KG1 (cell line): ENCODE measurements at regions not wholly inside any gene's neighbourhood (a gene's known extent, or its start where the extent isn't known, plus 50 kb on each side); places are given as distances from the start of the nearest gene placed in this dataset.
"Not testable (repeated sequence)": the region's sequence is repeated elsewhere in the genome, so short reads cannot be mapped to it uniquely, and the experiment has no call there.

Experiments used
- DNase-seq: peaks from one replicate; lab custom pipeline; 2025; lab: John Stamatoyannopoulos, UW

- no peak for DNase-seq
Observed at GRCh38 chr20:26216025-26216424, 519.4 kb upstream of the ZNF337 start.

DNA sequence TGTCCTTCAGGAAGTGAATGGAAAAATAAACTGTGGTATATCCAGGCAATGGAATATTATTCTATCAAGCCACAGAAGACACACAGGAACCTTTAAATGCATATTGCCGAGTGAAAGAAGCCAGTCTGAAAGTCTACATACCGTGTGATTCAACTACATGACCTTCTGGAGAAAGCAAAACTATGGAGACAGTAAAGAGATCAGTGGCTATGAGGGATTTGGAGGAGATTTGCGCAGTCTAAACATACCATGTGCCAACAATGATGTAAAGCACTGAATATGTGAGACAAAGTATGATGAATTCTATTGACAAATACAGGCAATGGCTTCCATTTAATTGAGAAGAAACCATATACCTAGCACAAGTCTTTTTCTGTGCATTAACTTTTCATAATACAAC, 518.3 kb upstream of the ZNF337 start:
- no peak for DNase-seq

GRCh38 chr20:26209171-26209941, 512.7 kb upstream of the ZNF337 start:
- no peak for DNase-seq

DNA sequence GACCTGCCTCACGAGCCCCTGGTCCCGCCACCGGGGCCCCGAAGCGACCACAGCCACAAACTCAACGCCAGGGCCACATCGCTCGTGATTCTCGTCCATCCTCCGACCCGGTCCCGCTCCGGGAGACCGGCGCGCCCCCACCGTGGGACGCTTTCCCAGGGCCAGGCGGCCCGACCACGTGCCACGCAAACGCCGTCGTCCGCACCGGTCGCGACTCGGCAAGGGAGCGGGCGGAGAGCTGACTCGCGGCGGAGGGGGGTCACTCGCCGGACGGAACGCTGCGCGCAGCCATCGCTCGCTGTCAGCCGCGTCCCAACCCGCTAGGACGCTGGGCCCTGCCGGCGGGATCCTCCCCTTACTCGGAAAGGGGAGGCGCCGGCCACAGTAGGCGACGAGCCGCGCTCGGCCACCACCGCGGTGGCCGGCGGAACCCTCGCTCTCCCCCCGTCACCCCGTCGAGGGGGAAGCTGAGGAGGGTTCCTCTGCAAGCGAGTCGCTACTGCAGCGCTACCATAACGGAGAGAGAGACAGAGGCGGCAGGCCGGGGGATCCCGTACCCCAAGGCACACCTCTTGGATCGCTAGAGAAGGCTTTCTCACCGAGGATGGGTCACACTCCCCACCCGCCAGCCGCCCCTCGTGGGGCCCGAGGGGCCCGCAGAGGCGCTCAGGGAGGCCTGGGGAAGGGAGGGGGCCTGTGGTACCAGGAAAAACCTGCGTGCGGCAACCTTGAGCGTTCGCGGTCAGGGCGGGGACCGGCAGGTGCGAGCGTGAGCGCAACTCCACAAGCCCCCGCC, 511.8 kb upstream of the ZNF337 start:
- DNase-seq, result no peak

DNA sequence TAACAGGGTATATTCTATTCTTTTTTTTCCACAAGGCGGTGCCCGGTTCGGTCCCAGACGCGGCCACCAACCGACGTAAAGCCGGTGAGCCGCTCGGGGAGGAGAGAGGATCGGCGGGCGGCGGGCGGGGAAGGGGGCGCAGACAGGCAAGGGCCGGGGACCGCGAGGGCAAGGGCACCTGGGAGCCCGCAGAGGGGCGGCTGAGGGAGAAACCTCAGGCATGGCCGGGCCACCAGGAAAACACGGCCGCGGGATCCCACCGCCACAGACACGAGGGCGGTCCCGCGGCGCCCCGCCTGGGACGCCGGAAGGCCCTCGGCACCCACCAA, 511.3 kb upstream of the ZNF337 start:
- not testable (repeated sequence) for DNase-seq

GRCh38 chr20:26207237-26207966, 510.7 kb upstream of the ZNF337 start:
- DNase-seq, result no peak

DNA sequence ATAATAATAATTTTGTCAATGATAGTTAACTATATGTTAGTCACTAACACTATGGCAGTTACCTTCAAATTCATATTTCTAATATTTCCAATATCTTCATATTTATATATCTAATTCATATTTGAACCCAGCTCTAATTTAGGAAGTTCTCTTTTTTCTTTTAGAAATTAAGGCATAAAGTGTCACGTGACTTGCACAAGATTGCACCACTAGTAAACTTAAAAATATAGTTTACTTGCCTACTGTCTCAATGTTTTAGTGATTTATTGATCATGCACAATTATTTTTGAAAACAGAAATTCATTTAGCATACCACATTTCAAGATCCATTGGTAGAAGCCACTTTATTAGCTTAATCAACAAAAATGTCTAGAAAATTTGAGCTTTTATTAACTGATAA, 508.7 kb upstream of the ZNF337 start:
- DNase-seq, result no peak

GRCh38 chr20:26201026-26201425, 504.4 kb upstream of the ZNF337 start:
- DNase-seq, result not testable (repeated sequence)

DNA sequence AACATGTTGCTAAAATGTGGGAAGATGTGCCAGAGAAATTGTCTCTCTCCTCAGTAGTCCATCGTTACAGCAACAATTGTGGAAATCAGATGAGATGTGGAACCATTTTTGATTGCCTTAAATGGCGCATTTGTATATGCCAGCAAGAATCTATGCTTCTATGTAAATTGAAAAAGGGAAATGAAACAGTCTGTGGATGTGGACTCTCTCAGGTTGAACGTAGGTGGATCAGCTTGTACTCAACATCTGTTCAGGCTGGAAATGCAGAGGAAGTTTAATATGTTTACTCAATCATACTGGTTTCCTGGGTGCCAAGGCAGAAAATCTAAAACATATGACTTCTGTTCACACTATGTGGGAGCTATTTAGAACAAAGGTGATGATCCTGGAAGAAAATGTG, 490.7 kb upstream of the ZNF337 start:
- DNase-seq, result not testable (repeated sequence)

GRCh38 chr20:26183720-26184119, 487.1 kb upstream of the ZNF337 start:
- not testable (repeated sequence) for DNase-seq

DNA sequence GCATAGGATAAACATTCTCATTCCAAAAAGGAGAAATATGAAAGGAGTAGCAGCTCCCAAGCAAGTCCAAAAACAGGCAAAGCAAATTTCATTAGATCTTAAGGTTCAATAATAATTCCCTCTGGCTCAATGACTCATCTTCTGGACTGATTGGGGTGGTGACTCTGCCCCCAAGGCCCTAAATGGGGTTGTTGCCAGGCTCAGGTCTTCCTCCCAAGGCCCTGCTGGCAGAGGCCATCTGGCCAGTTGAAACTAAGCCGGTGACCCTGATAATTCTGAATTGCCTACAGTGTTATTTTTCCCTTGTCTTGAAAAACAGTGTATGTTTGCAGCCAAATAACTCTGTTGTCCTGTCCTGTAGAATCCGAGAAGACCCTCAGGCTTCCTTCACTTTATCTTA, 484.7 kb upstream of the ZNF337 start:
- DNase-seq, result not testable (repeated sequence)

GRCh38 chr20:26171875-26172274, 475.2 kb upstream of the ZNF337 start:
- not testable (repeated sequence) for DNase-seq

GRCh38 chr20:26169506-26169905, 472.9 kb upstream of the ZNF337 start:
- no peak for DNase-seq

DNA sequence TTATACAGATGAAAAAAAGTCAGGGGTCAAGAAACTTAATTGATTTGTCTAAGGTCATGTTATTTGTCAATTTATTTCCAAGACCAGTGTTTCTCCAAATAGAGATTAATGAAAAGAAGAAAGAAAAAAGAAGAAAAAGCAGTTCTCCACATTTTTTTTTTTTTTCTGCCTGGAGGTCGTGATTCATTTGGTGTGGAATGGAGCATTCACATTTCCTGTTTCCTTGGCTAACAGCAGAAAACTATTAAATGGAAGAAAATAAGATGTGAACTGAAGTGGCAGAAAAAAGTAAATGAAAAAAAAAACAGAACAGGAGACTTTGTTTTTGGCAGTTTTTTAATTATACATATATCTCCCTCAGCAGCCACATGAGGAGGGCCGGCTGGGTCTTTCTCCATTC, 470.8 kb upstream of the ZNF337 start:
- no peak for DNase-seq

DNA sequence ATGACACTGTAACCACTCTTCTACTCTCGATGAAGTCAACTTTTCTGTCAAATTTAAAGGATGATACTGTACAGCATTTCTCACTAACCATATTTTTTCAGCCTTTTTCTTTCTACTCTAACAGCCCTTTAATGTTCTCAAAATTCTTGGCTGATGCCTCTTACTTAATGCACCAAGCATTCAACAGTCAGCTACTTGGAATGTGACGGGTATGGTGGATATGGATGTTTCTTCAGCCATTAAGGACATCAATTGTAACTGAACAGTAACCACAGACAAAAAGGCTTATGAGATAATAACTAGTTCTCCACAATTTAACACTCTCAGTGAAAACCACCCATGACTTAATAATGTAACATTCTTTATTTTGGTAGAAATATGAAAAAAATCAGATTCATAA, 467.2 kb upstream of the ZNF337 start:
- no peak for DNase-seq

DNA sequence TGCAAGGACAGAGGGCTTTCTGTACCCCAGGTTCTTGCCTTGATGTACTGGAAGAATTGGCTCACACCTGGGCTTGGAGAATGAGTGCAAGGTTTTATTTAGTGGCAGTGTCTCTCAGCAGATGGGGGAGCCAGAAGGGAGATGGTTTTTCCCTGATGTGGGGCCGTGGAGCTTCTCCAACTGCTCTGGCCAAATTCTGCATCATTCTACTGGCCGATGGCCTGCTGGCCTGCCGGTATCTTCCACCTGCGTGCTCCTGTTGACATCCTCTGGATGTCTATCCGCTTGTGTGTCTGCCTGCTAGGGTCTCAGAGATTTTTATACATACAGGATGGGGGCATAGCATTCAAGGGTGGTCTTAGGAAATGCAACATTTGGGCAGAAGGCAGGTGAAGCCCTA, 466.5 kb upstream of the ZNF337 start:
- not testable (repeated sequence) for DNase-seq

- not testable (repeated sequence) for DNase-seq
Observed at GRCh38 chr20:26161741-26162140, 465.1 kb upstream of the ZNF337 start.

DNA sequence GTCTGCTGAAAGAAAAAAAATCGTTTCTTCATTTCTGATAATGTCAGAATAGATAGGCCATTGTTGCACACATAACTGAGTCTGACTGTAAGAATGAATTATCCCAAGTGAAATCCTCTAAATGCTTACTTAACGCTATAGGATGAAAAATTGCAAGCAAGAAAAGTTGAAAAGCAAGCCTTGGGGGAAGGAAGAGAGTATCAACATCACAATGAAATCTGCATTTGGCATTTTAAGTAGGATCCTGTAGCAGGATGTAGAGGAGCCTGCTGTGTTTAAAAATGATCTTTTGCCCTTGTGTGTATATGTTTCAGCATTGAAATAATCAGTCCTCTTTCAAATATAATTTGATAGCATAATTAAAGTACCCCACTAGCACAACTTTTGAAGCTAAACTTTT, 464.3 kb upstream of the ZNF337 start:
- not testable (repeated sequence) for DNase-seq

- no peak for DNase-seq
Observed at GRCh38 chr20:26154224-26154623, 457.6 kb upstream of the ZNF337 start.

DNA sequence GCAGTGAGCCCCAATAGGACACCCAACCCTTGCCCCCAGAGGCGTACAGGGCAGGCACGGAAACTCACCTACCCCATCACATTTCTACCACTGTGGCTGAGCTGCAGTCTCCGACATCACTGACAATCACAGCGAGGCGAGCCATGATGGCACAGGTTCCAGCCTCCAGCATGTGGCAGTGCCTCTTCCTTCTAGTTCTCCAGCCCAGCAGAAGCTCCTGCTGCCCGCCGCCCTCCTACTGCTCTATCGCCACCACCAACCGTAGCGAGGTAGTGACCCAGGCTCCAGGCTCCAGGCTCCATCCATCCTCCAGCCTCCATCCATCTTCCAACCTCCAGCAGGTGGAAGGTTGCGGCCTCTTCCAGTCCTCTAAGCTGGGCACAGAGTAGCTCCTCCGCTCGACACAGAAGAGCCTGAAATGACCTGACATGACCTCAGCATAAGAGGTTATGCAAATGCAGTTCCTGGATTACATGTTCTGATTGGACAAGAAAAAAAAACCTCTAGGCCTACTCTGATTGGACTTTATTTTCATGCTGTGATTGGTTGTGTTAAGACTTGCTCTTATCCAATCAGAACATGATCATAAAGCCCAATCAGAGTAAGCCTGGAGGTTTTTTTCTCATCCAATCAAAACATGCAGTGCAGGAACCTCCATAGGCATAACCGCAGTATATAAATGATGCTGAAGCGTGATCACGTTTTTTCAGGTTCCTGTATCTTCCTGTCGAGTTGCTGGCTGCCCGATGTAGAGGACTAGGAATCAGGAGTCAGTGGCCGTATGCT, 438.9 kb upstream of the ZNF337 start:
- no peak for DNase-seq

DNA sequence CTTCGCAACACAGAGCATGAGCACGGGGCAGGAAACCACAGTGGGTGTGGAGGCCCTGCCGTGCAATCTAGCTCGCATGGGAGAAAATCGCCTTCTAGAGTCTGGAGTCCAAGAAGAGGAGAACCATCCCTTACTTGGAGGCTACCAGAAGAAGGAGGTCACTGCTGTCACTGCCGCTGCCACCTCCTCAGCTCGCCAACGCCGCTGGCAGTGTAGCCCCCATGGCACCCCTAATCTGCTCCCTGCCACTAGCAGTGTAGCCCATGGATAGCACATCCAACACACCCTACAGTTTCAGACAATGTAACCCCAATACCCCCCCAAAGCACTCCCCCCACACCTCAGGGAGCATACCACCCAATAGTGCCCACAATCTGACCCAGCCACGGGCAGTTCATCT, 438.0 kb upstream of the ZNF337 start:
- DNase-seq, result no peak

- not testable (repeated sequence) for DNase-seq
Observed at GRCh38 chr20:26133794-26134193, 437.1 kb upstream of the ZNF337 start.
